Testis (tissue), 2 donors: ENCODE measurements at regions not wholly inside any gene's neighbourhood (a gene's known extent, or its start where the extent isn't known, plus 50 kb on each side); places are given as distances from the start of the nearest gene placed in this dataset.

Experiments
- CTCF ChIP-seq, 3 experiments: fragments of 450-650 bp in 2 of 3; fragments of 200-600 bp in 1 of 3; sonication (generic) in 1 of 3; IDR thresholded peaks; one replicate each; pipeline ENCODE4 v1.5.1; 2016 to 2019; ENCODE audit warnings: antibody characterized with exemption in 3 of 3, mild to moderate bottlenecking in 2 of 3, moderate library complexity in 1 of 3
- POLR2A ChIP-seq: fragments of 450-650 bp; IDR thresholded peaks from one replicate; pipeline ENCODE4 v1.6.1; 2017; ENCODE audit warnings: antibody characterized with exemption, mild to moderate bottlenecking, moderate library complexity

GRCh38 chr14:86936556-86936955, 1056.4 kb downstream of the GALC start:
- TF ChIP-seq CTCF (IDR thresholded peaks at IDR 0.05) (no peak), POLR2A (no peak)
